ENCODE measurements at regions not wholly inside any gene's neighbourhood (a gene's known extent, or its start where the extent isn't known, plus 50 kb on each side); places are given as distances from the start of the nearest gene placed in this dataset.
"Not testable (repeated sequence)": the region's sequence is repeated elsewhere in the genome, so short reads cannot be mapped to it uniquely, and the experiment has no call there.

GRCh38 chr18:34953212-34953611 is 88.0 kb upstream of the MAPRE2 start:
- no peak overlapping the region for H3K27ac Mint-ChIP-seq (ENCODE audit: unreplicated experiment)
- no peak overlapping the region for H3K4me3 Mint-ChIP-seq (ENCODE audit: unreplicated experiment)
- peaks cover 3% of the 10 kb centered on the region for H3K9me3 Mint-ChIP-seq (ENCODE audit: low read depth)
- DNase-seq (ENCODE audit: low spot score): no peak
- H3K27me3 Mint-ChIP-seq (ENCODE audit: low read depth): no peaks in the 10 kb centered on the region
- TF ChIP-seq CTCF (IDR thresholded peaks at IDR 0.05): no peak
- H3K36me3 Mint-ChIP-seq (ENCODE audit: low read depth): no peaks in the 10 kb centered on the region
- peaks cover 23% of the 10 kb centered on the region for H3K4me1 Mint-ChIP-seq (ENCODE audit: low read depth)

GRCh38 chr18:34955494-34955893 is 85.7 kb upstream of the MAPRE2 start:
- not testable (repeated sequence) for H3K27ac Mint-ChIP-seq (ENCODE audit: unreplicated experiment); H3K27me3 Mint-ChIP-seq (ENCODE audit: low read depth); DNase-seq (ENCODE audit: low spot score); H3K9me3 Mint-ChIP-seq (ENCODE audit: low read depth); H3K4me3 Mint-ChIP-seq (ENCODE audit: unreplicated experiment); H3K36me3 Mint-ChIP-seq (ENCODE audit: low read depth)
- H3K4me1 Mint-ChIP-seq (ENCODE audit: low read depth): peaks cover 23% of the 10 kb centered on the region

GRCh38 chr18:34956663-34957062 is 84.5 kb upstream of the MAPRE2 start:
- peaks cover 23% of the 10 kb centered on the region for H3K4me1 Mint-ChIP-seq (ENCODE audit: low read depth)
- DNase-seq (ENCODE audit: low spot score): no peak
- no peak for TF ChIP-seq CTCF (IDR thresholded peaks at IDR 0.05)
- H3K36me3 Mint-ChIP-seq (ENCODE audit: low read depth): no peaks in the 10 kb centered on the region
- no peaks in the 10 kb centered on the region for H3K27me3 Mint-ChIP-seq (ENCODE audit: low read depth)
- no peak overlapping the region for H3K27ac Mint-ChIP-seq (ENCODE audit: unreplicated experiment)
- no peak overlapping the region for H3K4me3 Mint-ChIP-seq (ENCODE audit: unreplicated experiment)
- peaks cover 3% of the 10 kb centered on the region for H3K9me3 Mint-ChIP-seq (ENCODE audit: low read depth)

GRCh38 chr18:34957119-34957863 is 83.9 kb upstream of the MAPRE2 start:
- H3K4me3 Mint-ChIP-seq (ENCODE audit: unreplicated experiment): no peak overlapping the region
- TF ChIP-seq CTCF (IDR thresholded peaks at IDR 0.05): peak; percentile 29
- DNase-seq (ENCODE audit: low spot score): no peak
- no peaks in the 10 kb centered on the region for H3K27me3 Mint-ChIP-seq (ENCODE audit: low read depth)
- peaks cover 23% of the 10 kb centered on the region for H3K4me1 Mint-ChIP-seq (ENCODE audit: low read depth)
- peak overlapping the region; percentile 4 for H3K27ac Mint-ChIP-seq (ENCODE audit: unreplicated experiment)
- no peaks in the 10 kb centered on the region for H3K36me3 Mint-ChIP-seq (ENCODE audit: low read depth)
- peaks cover 3% of the 10 kb centered on the region for H3K9me3 Mint-ChIP-seq (ENCODE audit: low read depth)

- no peaks in the 10 kb centered on the region for H3K36me3 Mint-ChIP-seq (ENCODE audit: low read depth)
- H3K9me3 Mint-ChIP-seq (ENCODE audit: low read depth): peaks cover 3% of the 10 kb centered on the region
- H3K27ac Mint-ChIP-seq (ENCODE audit: unreplicated experiment): no peak overlapping the region
- DNase-seq (ENCODE audit: low spot score): no peak
- no peak overlapping the region for H3K4me3 Mint-ChIP-seq (ENCODE audit: unreplicated experiment)
- TF ChIP-seq CTCF (IDR thresholded peaks at IDR 0.05): no peak
- peaks cover 23% of the 10 kb centered on the region for H3K4me1 Mint-ChIP-seq (ENCODE audit: low read depth)
- H3K27me3 Mint-ChIP-seq (ENCODE audit: low read depth): no peaks in the 10 kb centered on the region
Measured at GRCh38 chr18:34957864-34958259, 83.4 kb upstream of the MAPRE2 start.
